ENCODE measurements at regions not wholly inside any gene's neighbourhood (a gene's known extent, or its start where the extent isn't known, plus 50 kb on each side); places are given as distances from the start of the nearest gene placed in this dataset.

DNA sequence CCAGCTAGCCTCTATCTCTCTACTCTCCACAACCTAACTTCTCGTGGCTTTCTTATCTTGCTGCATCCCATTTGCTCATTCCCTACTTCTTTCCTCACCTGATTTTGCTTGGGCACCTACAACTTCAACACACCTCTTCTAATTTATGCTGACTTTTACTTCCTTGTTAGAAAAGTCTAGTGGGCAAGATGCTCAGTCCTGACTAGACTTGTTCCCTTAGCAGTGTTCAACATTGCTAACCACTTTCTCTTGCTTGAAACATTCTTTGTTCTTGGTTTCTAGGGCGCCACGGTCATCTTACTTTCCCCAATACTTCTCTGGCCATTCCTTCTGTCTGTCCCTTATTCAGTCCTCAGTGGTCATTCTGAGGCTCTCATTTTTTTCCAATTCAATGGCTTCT, 454.7 kb upstream of the CWC22 start:
- no TSS peak for BruUV-seq (replicated peaks)
- Histone ChIP-seq H3K27me3 (ENCODE audit: control insufficient read depth, insufficient read depth, low read length) (no peaks in the 10 kb centered on the region), H3K4me1 (ENCODE audit: control insufficient read depth, insufficient read depth, low read length) (no peaks in the 10 kb centered on the region), H3K36me3 (ENCODE audit: control insufficient read depth, insufficient read depth, low read length) (no peaks in the 10 kb centered on the region), H3K4me3 (ENCODE audit: low read depth in 2 of 2, low read length in 2 of 2) (no peak overlapping the region), H3K9me3 (ENCODE audit: control insufficient read depth, insufficient read depth, low read depth, low read length) (no peaks in the 10 kb centered on the region), H3K27ac (ENCODE audit: low read length) (no peak overlapping the region)
- POLR2A ChIA-PET = no interaction called here
- in situ Hi-C loops (cut with HindIII; ENCODE audit: low pct_unique_long_range_greater_than_20kb, low sequenced_read_pairs) = no loop called here
- DNase-seq (ENCODE audit: low read depth, low spot score) (no peak), ATAC-seq (no peak)
- intact Hi-C loops (cut with micrococcal nuclease; ENCODE audit: unreplicated experiment) = no loop called here
- CTCF ChIA-PET = no interaction called here
- TF ChIP-seq, protein P1, sequence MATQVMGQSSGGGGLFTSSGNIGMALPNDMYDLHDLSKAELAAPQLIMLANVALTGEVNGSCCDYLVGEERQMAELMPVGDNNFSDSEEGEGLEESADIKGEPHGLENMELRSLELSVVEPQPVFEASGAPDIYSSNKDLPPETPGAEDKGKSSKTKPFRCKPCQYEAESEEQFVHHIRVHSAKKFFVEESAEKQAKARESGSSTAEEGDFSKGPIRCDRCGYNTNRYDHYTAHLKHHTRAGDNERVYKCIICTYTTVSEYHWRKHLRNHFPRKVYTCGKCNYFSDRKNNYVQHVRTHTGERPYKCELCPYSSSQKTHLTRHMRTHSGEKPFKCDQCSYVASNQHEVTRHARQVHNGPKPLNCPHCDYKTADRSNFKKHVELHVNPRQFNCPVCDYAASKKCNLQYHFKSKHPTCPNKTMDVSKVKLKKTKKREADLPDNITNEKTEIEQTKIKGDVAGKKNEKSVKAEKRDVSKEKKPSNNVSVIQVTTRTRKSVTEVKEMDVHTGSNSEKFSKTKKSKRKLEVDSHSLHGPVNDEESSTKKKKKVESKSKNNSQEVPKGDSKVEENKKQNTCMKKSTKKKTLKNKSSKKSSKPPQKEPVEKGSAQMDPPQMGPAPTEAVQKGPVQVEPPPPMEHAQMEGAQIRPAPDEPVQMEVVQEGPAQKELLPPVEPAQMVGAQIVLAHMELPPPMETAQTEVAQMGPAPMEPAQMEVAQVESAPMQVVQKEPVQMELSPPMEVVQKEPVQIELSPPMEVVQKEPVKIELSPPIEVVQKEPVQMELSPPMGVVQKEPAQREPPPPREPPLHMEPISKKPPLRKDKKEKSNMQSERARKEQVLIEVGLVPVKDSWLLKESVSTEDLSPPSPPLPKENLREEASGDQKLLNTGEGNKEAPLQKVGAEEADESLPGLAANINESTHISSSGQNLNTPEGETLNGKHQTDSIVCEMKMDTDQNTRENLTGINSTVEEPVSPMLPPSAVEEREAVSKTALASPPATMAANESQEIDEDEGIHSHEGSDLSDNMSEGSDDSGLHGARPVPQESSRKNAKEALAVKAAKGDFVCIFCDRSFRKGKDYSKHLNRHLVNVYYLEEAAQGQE (IDR thresholded peaks at IDR 0.05; ENCODE audit: insufficient read depth in 1 of 2, low read depth in 2 of 2, low read length in 1 of 2) = no peak
- TF ChIP-seq SIN3A (IDR thresholded peaks at IDR 0.05; ENCODE audit: borderline replicate concordance, insufficient read depth, low read depth, low read length) (no peak), TCF7L2 (IDR thresholded peaks at IDR 0.05; ENCODE audit: low read depth, low read length) (no peak), POLR2AphosphoS5 (IDR thresholded peaks at IDR 0.05; ENCODE audit: low read depth, low read length) (no peak)
- TF ChIP-seq, protein P2, sequence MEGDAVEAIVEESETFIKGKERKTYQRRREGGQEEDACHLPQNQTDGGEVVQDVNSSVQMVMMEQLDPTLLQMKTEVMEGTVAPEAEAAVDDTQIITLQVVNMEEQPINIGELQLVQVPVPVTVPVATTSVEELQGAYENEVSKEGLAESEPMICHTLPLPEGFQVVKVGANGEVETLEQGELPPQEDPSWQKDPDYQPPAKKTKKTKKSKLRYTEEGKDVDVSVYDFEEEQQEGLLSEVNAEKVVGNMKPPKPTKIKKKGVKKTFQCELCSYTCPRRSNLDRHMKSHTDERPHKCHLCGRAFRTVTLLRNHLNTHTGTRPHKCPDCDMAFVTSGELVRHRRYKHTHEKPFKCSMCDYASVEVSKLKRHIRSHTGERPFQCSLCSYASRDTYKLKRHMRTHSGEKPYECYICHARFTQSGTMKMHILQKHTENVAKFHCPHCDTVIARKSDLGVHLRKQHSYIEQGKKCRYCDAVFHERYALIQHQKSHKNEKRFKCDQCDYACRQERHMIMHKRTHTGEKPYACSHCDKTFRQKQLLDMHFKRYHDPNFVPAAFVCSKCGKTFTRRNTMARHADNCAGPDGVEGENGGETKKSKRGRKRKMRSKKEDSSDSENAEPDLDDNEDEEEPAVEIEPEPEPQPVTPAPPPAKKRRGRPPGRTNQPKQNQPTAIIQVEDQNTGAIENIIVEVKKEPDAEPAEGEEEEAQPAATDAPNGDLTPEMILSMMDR (IDR thresholded peaks at IDR 0.05) = no peak

DNA sequence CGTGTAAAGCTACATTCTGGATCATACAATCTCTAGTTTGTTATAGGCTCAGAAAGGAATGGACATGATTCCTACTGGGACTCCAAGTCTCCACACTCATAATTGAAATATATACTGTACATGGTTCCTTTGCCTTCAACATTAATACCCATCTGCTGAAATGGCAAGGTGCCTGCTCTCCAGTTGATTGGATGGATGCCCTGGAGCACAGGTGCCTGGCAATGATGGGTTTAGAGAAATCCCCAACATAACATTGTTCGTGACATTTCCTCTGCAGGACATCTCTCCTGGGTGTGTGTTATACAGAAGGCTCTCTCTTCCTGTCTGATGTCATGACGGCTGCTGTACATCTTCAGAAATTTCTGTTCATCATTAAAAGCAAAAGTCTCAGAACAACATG, 449.7 kb upstream of the CWC22 start:
- H3K4me1 ChIP-seq (ENCODE audit: control insufficient read depth, insufficient read depth, low read length) = no peaks in the 10 kb centered on the region
- H3K27ac ChIP-seq (ENCODE audit: low read length) = no peak overlapping the region
- BruUV-seq (replicated peaks) = no TSS peak
- intact Hi-C loops (cut with micrococcal nuclease; ENCODE audit: unreplicated experiment) = no loop called here
- in situ Hi-C loops (cut with HindIII; ENCODE audit: low pct_unique_long_range_greater_than_20kb, low sequenced_read_pairs) = no loop called here
- DNase-seq (ENCODE audit: low read depth, low spot score) (no peak), ATAC-seq (no peak)
- no peak overlapping the region for H3K4me3 ChIP-seq (ENCODE audit: low read depth in 2 of 2, low read length in 2 of 2)
- ChIA-PET CTCF (no interaction called here), POLR2A (no interaction called here)
- H3K9me3 ChIP-seq (ENCODE audit: control insufficient read depth, insufficient read depth, low read depth, low read length) = no peaks in the 10 kb centered on the region
- no peaks in the 10 kb centered on the region for H3K27me3 ChIP-seq (ENCODE audit: control insufficient read depth, insufficient read depth, low read length)
- no peaks in the 10 kb centered on the region for H3K36me3 ChIP-seq (ENCODE audit: control insufficient read depth, insufficient read depth, low read length)
- TF ChIP-seq TCF7L2 (IDR thresholded peaks at IDR 0.05; ENCODE audit: low read depth, low read length) = no peak

DNA sequence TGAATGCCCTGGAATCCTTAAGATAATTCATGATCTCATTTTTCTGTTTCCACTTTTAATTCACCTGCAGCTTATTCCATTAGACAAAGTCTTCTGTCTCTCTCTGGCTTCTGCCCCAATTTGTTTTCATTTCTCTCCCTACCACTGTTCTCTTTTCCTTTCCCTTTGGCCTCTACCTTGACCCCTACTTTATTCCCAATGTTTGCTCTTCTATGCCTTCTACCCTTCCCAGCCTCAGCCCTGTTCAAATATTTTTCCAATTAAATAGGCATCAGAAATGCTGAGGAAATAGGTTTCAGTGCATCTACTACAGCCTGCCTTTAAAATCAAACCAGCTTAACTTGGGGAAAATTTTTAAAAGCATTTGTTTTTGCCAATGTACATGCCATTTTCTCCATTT, 443.7 kb upstream of the CWC22 start:
- no TSS peak for BruUV-seq (replicated peaks)
- ChIA-PET CTCF (no interaction called here), POLR2A (no interaction called here)
- TF ChIP-seq, protein P1 (IDR thresholded peaks at IDR 0.05; ENCODE audit: insufficient read depth in 1 of 2, low read depth in 2 of 2, low read length in 1 of 2) = no peak
- TF ChIP-seq, protein P2 (IDR thresholded peaks at IDR 0.05) = no peak
- TF ChIP-seq POLR2AphosphoS5 (IDR thresholded peaks at IDR 0.05; ENCODE audit: low read depth, low read length) (no peak), SIN3A (IDR thresholded peaks at IDR 0.05; ENCODE audit: borderline replicate concordance, insufficient read depth, low read depth, low read length) (no peak), TCF7L2 (IDR thresholded peaks at IDR 0.05; ENCODE audit: low read depth, low read length) (no peak)
- H3K4me1 ChIP-seq (ENCODE audit: control insufficient read depth, insufficient read depth, low read length) = no peaks in the 10 kb centered on the region
- no peak overlapping the region for H3K4me3 ChIP-seq (ENCODE audit: low read depth in 2 of 2, low read length in 2 of 2)
- H3K27ac ChIP-seq (ENCODE audit: low read length) = no peak overlapping the region
- H3K27me3 ChIP-seq (ENCODE audit: control insufficient read depth, insufficient read depth, low read length) = no peaks in the 10 kb centered on the region
- no peak for DNase-seq (ENCODE audit: low read depth, low spot score)
- H3K9me3 ChIP-seq (ENCODE audit: control insufficient read depth, insufficient read depth, low read depth, low read length) = no peaks in the 10 kb centered on the region
- no peaks in the 10 kb centered on the region; the same call in 1 of the 2 replicates for H3K36me3 ChIP-seq (ENCODE audit: control insufficient read depth, insufficient read depth, low read length)
- in situ Hi-C loops (cut with HindIII; ENCODE audit: low pct_unique_long_range_greater_than_20kb, low sequenced_read_pairs) (no loop called here), intact Hi-C loops (cut with micrococcal nuclease; ENCODE audit: unreplicated experiment) (no loop called here)
- no peak for ATAC-seq
